ENCODE measurements at regions not wholly inside any gene's neighbourhood (a gene's known extent, or its start where the extent isn't known, plus 50 kb on each side); places are given as distances from the start of the nearest gene placed in this dataset.

DNA sequence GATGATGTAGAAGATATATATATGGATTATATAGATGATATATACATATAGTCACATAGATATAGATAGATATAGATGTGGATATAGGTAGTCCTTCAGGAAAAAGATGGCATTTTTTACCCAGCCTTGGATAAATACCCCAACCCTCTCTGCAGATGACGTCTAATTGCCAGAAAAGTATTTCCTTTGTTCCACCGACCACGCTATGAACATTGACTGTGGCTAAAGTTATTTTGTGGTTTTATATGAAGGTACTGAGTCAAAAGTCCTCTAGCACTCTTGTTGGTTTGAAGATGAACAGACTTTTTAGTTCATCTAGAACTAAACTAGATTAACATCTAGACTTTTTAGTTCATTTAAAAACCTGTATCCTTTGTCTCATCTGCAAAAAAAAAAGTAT, 207.7 kb downstream of the PLOD2 start:
- no peak overlapping the region for H3K27ac ChIP-seq (ENCODE audit: low read depth, low read length)
- H3K9ac ChIP-seq (ENCODE audit: extremely low read depth, low read length, poor library complexity, severe bottlenecking): no peak overlapping the region
- H3K4me3 ChIP-seq (ENCODE audit: low read length): no peak overlapping the region
- H3K36me3 Mint-ChIP-seq (ENCODE audit: low read depth): peaks cover 2% of the 10 kb centered on the region
- H3K36me3 ChIP-seq (ENCODE audit: control insufficient read depth, insufficient read depth, low read length): no peaks in the 10 kb centered on the region
- no peak overlapping the region for H3K27ac Mint-ChIP-seq
- DNase-seq: no peak
- no peaks in the 10 kb centered on the region for H3K9me3 ChIP-seq (ENCODE audit: control insufficient read depth, low read length)
- H3K4me1 ChIP-seq (ENCODE audit: control insufficient read depth, insufficient read depth, low read length): no peaks in the 10 kb centered on the region
- no peaks in the 10 kb centered on the region for H3K27me3 Mint-ChIP-seq (ENCODE audit: insufficient read depth)
- H3K4me1 Mint-ChIP-seq: no peaks in the 10 kb centered on the region
- H3K9me3 Mint-ChIP-seq: peaks cover 2% of the 10 kb centered on the region
- TF ChIP-seq, protein P1, sequence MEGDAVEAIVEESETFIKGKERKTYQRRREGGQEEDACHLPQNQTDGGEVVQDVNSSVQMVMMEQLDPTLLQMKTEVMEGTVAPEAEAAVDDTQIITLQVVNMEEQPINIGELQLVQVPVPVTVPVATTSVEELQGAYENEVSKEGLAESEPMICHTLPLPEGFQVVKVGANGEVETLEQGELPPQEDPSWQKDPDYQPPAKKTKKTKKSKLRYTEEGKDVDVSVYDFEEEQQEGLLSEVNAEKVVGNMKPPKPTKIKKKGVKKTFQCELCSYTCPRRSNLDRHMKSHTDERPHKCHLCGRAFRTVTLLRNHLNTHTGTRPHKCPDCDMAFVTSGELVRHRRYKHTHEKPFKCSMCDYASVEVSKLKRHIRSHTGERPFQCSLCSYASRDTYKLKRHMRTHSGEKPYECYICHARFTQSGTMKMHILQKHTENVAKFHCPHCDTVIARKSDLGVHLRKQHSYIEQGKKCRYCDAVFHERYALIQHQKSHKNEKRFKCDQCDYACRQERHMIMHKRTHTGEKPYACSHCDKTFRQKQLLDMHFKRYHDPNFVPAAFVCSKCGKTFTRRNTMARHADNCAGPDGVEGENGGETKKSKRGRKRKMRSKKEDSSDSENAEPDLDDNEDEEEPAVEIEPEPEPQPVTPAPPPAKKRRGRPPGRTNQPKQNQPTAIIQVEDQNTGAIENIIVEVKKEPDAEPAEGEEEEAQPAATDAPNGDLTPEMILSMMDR (conservative IDR thresholded peaks at IDR 0.05): no peak
- 98% methylated on average over 3 of the region's 3 CpGs; no CpG with 5 or more reads in 1 of the 2 experiments for WGBS, 2 experiments (ENCODE audit: insufficient coverage in 1 of 2, insufficient read length in 1 of 2)
- H3K4me3 Mint-ChIP-seq: no peak overlapping the region
- H3K27me3 ChIP-seq (ENCODE audit: control insufficient read depth, insufficient read depth, low read length, poor library complexity, severe bottlenecking): no peaks in the 10 kb centered on the region

GRCh38 chr3:145959457-145960088, 201.4 kb downstream of the PLOD2 start:
- Mint-ChIP-seq H3K4me3 (no peak overlapping the region), H3K27ac (no peak overlapping the region), H3K9me3 (no peaks in the 10 kb centered on the region), H3K27me3 (ENCODE audit: insufficient read depth) (no peaks in the 10 kb centered on the region), H3K36me3 (ENCODE audit: low read depth) (no peaks in the 10 kb centered on the region), H3K4me1 (no peaks in the 10 kb centered on the region)
- Histone ChIP-seq H3K4me1 (ENCODE audit: control insufficient read depth, insufficient read depth, low read length) (no peaks in the 10 kb centered on the region), H3K36me3 (ENCODE audit: control insufficient read depth, insufficient read depth, low read length) (no peaks in the 10 kb centered on the region), H3K27ac (ENCODE audit: low read depth, low read length) (no peak overlapping the region), H3K9ac (ENCODE audit: extremely low read depth, low read length, poor library complexity, severe bottlenecking) (no peak overlapping the region), H3K27me3 (ENCODE audit: control insufficient read depth, insufficient read depth, low read length, poor library complexity, severe bottlenecking) (no peaks in the 10 kb centered on the region), H3K4me3 (ENCODE audit: low read length) (no peak overlapping the region), H3K9me3 (ENCODE audit: control insufficient read depth, low read length) (no peaks in the 10 kb centered on the region)
- WGBS, 2 experiments (ENCODE audit: insufficient coverage in 1 of 2, insufficient read length in 1 of 2): 94 to 100% methylated on average over 1 to 2 of the region's 2 CpGs
- TF ChIP-seq, protein P1 (conservative IDR thresholded peaks at IDR 0.05): no peak
- DNase-seq: no peak

DNA sequence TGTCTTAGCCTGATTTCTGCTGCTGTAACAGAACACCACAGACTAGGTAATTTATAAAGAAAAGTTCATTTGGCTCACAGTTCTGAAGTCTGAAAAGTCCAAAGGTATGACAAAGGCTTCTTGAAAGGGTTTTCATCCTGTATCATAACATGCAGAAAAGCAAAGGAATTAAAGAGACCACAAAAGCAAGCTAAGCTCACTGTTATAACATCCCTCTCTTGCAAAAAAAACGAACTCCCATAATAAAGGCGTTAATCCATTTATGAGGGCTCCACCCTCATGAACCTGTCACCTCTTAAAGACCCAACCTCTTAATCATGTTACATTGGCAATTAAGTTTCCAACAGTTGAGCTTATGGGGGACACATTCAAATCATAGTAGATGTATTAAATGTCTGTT, 197.9 kb downstream of the PLOD2 start:
- Mint-ChIP-seq H3K36me3 (ENCODE audit: low read depth) (no peaks in the 10 kb centered on the region), H3K4me3 (no peak overlapping the region), H3K9me3 (no peaks in the 10 kb centered on the region), H3K27ac (no peak overlapping the region), H3K27me3 (ENCODE audit: insufficient read depth) (no peaks in the 10 kb centered on the region), H3K4me1 (peaks cover 8% of the 10 kb centered on the region)
- Histone ChIP-seq H3K36me3 (ENCODE audit: control insufficient read depth, insufficient read depth, low read length) (no peaks in the 10 kb centered on the region), H3K4me1 (ENCODE audit: control insufficient read depth, insufficient read depth, low read length) (no peaks in the 10 kb centered on the region), H3K27ac (ENCODE audit: low read depth, low read length) (no peak overlapping the region), H3K9me3 (ENCODE audit: control insufficient read depth, low read length) (no peaks in the 10 kb centered on the region), H3K4me3 (ENCODE audit: low read length) (no peak overlapping the region), H3K27me3 (ENCODE audit: control insufficient read depth, insufficient read depth, low read length, poor library complexity, severe bottlenecking) (no peaks in the 10 kb centered on the region), H3K9ac (ENCODE audit: extremely low read depth, low read length, poor library complexity, severe bottlenecking) (no peak overlapping the region)
- WGBS, 2 experiments (ENCODE audit: insufficient coverage in 1 of 2, insufficient read length in 1 of 2): 82 to 100% methylated on average over 2 of the region's 2 CpGs
- TF ChIP-seq, protein P1 (conservative IDR thresholded peaks at IDR 0.05): no peak
- DNase-seq: no peak
